IPS-18a (cell line): ENCODE measurements at regions not wholly inside any gene's neighbourhood (a gene's known extent, or its start where the extent isn't known, plus 50 kb on each side); places are given as distances from the start of the nearest gene placed in this dataset.

Source experiments
- H3K27ac ChIP-seq: one replicate; pipeline ENCODE4 v1.5.1; 2013; ENCODE audit warnings: low read length
- H3K27me3 ChIP-seq: one replicate; pipeline ENCODE4 v1.6.1; 2013; ENCODE audit warnings: mild to moderate bottlenecking, low read length; ENCODE audit not compliant: control insufficient read depth, insufficient read depth
- H3K36me3 ChIP-seq: one replicate; pipeline ENCODE4 v1.6.1; 2013; ENCODE audit warnings: low read depth, low read length; ENCODE audit not compliant: control insufficient read depth
- H3K4me1 ChIP-seq: one replicate; pipeline ENCODE4 v1.6.1; 2013; ENCODE audit warnings: low read depth, low read length; ENCODE audit not compliant: control insufficient read depth
- H3K4me3 ChIP-seq: one replicate; pipeline ENCODE4 v1.5.1; 2013; ENCODE audit warnings: low read length
- H3K9ac ChIP-seq: one replicate; pipeline ENCODE4 v1.6.1; 2013; ENCODE audit warnings: mild to moderate bottlenecking, low read length, moderate library complexity
- H3K9me3 ChIP-seq: one replicate; pipeline ENCODE4 v1.6.1; 2013; ENCODE audit warnings: low read depth, low read length; ENCODE audit not compliant: control insufficient read depth

DNA sequence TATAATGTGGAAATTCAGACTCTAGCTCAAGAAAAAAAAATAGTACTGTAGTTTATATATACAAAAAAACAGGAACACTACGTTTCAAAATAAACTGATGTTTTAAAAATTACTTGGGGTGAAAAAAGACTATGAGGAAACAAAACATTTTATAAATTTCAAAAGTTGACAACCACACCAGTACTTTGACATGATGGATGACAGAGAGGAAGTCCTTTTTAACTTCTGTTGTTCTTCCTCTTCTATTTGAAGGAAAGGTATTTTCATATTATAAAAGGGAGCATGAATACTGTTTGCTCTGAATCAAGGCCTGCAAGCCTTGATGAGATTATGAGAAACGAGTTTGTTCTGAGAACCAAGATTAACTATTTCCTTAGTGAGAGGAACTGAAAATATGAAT is 456.9 kb downstream of the TAF11L14 start:
- Histone ChIP-seq H3K27me3 (no peaks in the 10 kb centered on the region), H3K9me3 (no peaks in the 10 kb centered on the region)

GRCh38 chr5:18091758-18092157 is 457.5 kb downstream of the TAF11L14 start:
- Histone ChIP-seq H3K4me3 (no peak overlapping the region), H3K4me1 (no peaks in the 10 kb centered on the region), H3K27me3 (no peaks in the 10 kb centered on the region), H3K9me3 (no peaks in the 10 kb centered on the region), H3K36me3 (no peaks in the 10 kb centered on the region), H3K9ac (no peak overlapping the region), H3K27ac (no peak overlapping the region)

More for the DNA sequence above, 456.9 kb downstream of the TAF11L14 start:
- Histone ChIP-seq H3K4me3 (no peak overlapping the region), H3K36me3 (no peaks in the 10 kb centered on the region), H3K4me1 (no peaks in the 10 kb centered on the region), H3K9ac (no peak overlapping the region), H3K27ac (no peak overlapping the region)

DNA sequence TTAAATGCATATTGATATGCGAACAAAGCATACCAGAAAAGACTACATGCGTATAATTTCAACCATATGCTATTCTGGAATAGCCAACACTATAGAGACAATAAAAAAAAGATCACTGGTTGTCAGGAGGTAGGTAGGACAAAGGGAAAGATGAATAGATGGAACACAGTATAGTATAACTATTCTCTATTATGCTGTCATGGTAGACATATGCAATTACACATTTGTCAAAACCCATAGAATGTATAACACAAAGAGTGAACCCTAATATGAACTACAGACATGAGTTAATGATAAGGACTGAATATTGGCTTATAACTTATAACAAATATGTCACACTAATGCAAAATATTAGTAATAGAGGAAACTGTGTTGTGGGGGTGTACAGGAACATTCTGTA is 460.8 kb downstream of the TAF11L14 start:
- no peaks in the 10 kb centered on the region for H3K27me3 ChIP-seq
- H3K36me3 ChIP-seq: no peaks in the 10 kb centered on the region
- H3K4me1 ChIP-seq: peaks cover 15% of the 10 kb centered on the region
- H3K27ac ChIP-seq: no peak overlapping the region
- H3K9me3 ChIP-seq: no peaks in the 10 kb centered on the region
- H3K9ac ChIP-seq: no peak overlapping the region
- no peak overlapping the region for H3K4me3 ChIP-seq

DNA sequence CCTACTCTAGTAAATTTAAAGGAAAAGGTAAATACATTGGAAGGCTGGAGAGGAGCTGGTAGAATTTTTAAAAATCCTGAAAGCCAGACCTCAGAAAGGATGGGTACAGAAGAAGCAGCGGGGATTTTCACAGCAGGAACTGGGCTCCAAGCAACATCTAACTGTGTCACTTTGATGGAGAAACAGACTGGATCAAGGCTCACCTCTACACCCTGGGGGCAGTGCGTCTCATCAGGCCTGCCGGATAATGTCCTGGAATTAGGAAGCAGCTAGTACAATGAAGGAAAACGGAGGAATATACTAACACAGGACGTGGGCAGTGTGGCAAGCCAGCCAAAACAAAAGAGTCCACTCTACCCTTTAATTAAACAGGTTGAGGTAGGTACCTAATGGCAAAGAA is 463.6 kb downstream of the TAF11L14 start:
- Histone ChIP-seq H3K4me1 (peaks cover 15% of the 10 kb centered on the region), H3K4me3 (no peak overlapping the region), H3K36me3 (no peaks in the 10 kb centered on the region), H3K27ac (no peak overlapping the region), H3K27me3 (no peaks in the 10 kb centered on the region), H3K9ac (no peak overlapping the region), H3K9me3 (no peaks in the 10 kb centered on the region)

- Histone ChIP-seq H3K9ac (no peak overlapping the region), H3K27ac (no peak overlapping the region), H3K4me3 (no peak overlapping the region), H3K36me3 (no peaks in the 10 kb centered on the region), H3K9me3 (no peaks in the 10 kb centered on the region), H3K4me1 (peaks cover 15% of the 10 kb centered on the region), H3K27me3 (no peaks in the 10 kb centered on the region)
Observed at GRCh38 chr5:18098691-18099090, 464.4 kb downstream of the TAF11L14 start.

DNA sequence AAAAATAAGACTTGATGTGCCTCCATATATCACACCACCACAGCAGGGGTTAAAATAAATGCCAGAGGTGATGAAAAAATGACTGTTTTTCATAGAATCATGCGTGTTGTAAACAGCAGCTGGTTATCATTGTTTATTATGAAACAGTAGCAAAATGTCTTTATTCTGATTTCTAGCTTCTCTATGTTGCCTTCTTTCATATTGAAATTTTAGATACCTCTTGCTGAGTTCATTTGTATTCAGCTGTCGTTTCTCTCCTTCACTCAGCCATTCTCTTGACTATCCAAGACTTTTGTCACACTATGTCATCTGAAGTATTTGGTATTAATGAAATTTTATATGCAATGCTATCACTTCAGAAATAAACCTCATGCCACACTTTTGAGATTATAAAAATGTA is 465.0 kb downstream of the TAF11L14 start:
- Histone ChIP-seq H3K27ac (no peak overlapping the region), H3K9ac (no peak overlapping the region), H3K27me3 (no peaks in the 10 kb centered on the region), H3K9me3 (no peaks in the 10 kb centered on the region), H3K4me1 (peaks cover 15% of the 10 kb centered on the region), H3K4me3 (no peak overlapping the region), H3K36me3 (no peaks in the 10 kb centered on the region)

DNA sequence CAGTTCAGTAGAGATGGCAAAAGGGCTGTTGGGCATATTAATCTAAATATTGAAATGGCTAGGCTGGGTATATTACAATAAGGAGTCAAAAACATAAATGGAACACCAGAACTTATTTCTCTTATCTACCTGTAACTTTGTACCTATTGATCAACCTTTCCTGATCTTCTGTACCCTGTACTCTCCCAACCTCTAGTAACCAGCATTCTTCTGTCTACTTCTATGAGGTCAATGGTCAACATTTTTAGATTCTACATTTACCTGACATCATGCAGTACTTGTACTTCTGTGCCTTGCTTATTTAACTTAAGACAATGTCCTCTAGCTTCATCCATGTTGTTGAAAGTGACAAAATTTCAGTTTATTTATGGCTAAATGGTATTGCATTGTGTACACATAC is 467.3 kb downstream of the TAF11L14 start:
- H3K9me3 ChIP-seq: no peaks in the 10 kb centered on the region
- H3K36me3 ChIP-seq: no peaks in the 10 kb centered on the region
- peaks cover 15% of the 10 kb centered on the region for H3K4me1 ChIP-seq
- H3K4me3 ChIP-seq: no peak overlapping the region
- no peaks in the 10 kb centered on the region for H3K27me3 ChIP-seq
- H3K27ac ChIP-seq: no peak overlapping the region
- no peak overlapping the region for H3K9ac ChIP-seq

DNA sequence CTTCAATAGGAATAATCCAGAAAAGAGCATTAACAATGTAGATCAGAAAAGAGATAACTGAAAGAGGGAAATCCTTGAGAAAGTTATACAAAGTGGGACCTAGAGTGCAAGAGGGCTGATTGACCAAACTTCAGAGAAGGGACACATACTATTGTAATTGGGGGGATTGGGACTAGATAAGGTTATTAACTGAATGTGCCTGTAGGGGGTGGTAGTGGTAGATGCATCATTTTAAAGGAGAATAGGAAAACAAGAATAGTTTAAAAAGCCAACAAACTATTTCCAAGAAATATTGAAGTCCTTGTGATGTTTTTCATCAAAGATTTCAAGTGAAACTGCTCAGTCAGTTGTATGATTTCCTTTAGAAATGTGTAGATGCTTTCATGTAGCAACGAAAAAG is 468.5 kb downstream of the TAF11L14 start:
- Histone ChIP-seq H3K4me3 (no peak overlapping the region), H3K4me1 (peaks cover 15% of the 10 kb centered on the region), H3K9me3 (no peaks in the 10 kb centered on the region), H3K27ac (no peak overlapping the region), H3K9ac (no peak overlapping the region), H3K36me3 (no peaks in the 10 kb centered on the region), H3K27me3 (no peaks in the 10 kb centered on the region)

DNA sequence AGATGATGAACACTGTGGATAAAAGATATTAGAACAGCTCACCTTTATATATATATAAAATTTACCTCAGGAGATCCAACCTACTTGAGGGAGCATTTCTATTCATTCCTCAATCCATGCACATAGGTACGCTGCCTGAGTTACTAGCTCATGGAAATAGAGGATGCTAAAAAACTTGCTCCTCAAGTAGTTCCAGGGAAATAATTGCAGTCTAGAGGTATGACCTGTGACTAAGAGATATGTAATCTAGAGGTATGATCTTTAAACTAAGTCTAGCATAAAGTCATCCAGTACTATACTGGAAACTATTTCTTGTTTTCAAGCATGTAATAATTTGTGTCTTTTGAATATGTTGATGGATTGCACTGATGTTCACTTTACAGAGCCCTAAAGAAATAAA is 471.2 kb downstream of the TAF11L14 start:
- Histone ChIP-seq H3K36me3 (no peaks in the 10 kb centered on the region), H3K9ac (no peak overlapping the region), H3K9me3 (no peaks in the 10 kb centered on the region)

GRCh38 chr5:18111906-18112465 is 477.7 kb downstream of the TAF11L14 start:
- Histone ChIP-seq H3K27ac (no peak overlapping the region), H3K4me1 (peaks cover 10% of the 10 kb centered on the region), H3K36me3 (no peaks in the 10 kb centered on the region), H3K4me3 (no peak overlapping the region), H3K9me3 (no peaks in the 10 kb centered on the region), H3K9ac (no peak overlapping the region), H3K27me3 (no peaks in the 10 kb centered on the region)

More for the DNA sequence above, 471.2 kb downstream of the TAF11L14 start:
- Histone ChIP-seq H3K4me3 (no peak overlapping the region), H3K27me3 (no peaks in the 10 kb centered on the region), H3K4me1 (no peaks in the 10 kb centered on the region), H3K27ac (no peak overlapping the region)

GRCh38 chr5:18113721-18114120 is 479.5 kb downstream of the TAF11L14 start:
- H3K9me3 ChIP-seq: no peaks in the 10 kb centered on the region
- peak overlapping the region; percentile 32 for H3K9ac ChIP-seq
- H3K36me3 ChIP-seq: no peaks in the 10 kb centered on the region
- no peak overlapping the region for H3K4me3 ChIP-seq
- no peak overlapping the region for H3K27ac ChIP-seq
- peaks cover 10% of the 10 kb centered on the region for H3K4me1 ChIP-seq
- no peaks in the 10 kb centered on the region for H3K27me3 ChIP-seq

- H3K36me3 ChIP-seq: no peaks in the 10 kb centered on the region
- H3K9ac ChIP-seq: peak overlapping the region; percentile 32
- H3K4me3 ChIP-seq: no peak overlapping the region
- no peaks in the 10 kb centered on the region for H3K27me3 ChIP-seq
- H3K27ac ChIP-seq: peak overlapping the region; percentile 24
- H3K4me1 ChIP-seq: peaks cover 10% of the 10 kb centered on the region
- no peaks in the 10 kb centered on the region for H3K9me3 ChIP-seq
Observed at GRCh38 chr5:18114151-18114757, 480.0 kb downstream of the TAF11L14 start.
